ENCODE measurements at regions not wholly inside any gene's neighbourhood (a gene's known extent, or its start where the extent isn't known, plus 50 kb on each side); places are given as distances from the start of the nearest gene placed in this dataset.
"Not testable (repeated sequence)": the region's sequence is repeated elsewhere in the genome, so short reads cannot be mapped to it uniquely, and the experiment has no call there.

DNA sequence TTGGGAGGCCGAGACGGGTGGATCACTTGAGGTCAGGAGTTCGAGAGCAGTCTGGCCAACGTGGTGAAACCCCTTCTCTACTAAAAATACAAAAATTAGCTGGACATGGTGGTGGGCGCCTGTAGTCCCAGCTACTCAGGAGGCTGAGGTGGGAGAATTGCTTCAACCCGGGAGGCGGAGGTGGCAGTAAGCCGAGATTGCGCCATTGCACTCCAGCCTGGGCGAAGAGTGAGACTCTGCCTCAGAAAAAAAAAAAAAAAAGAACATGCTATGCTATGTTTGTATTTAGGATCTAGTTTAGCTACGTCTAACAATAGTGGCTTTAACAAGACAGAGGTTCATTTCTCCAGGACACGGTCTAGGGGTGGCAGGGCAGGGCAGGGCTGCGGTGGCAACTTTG lies 103.3 kb downstream of the TNFRSF13B start:
- TF ChIP-seq EZH2phosphoT487 (IDR thresholded peaks at IDR 0.05; ENCODE audit: insufficient read depth, low read depth); EZH2 (IDR thresholded peaks at IDR 0.05; ENCODE audit: insufficient read depth, poor library complexity, severe bottlenecking): not testable (repeated sequence)
